GM18870 (cell line): ENCODE measurements at regions not wholly inside any gene's neighbourhood (a gene's known extent, or its start where the extent isn't known, plus 50 kb on each side); places are given as distances from the start of the nearest gene placed in this dataset.

Experiments
- ATAC-seq: cut with Tn5 transposase; IDR thresholded peaks from one replicate; pipeline ENCODE4 v1.9.1; 2021; ENCODE audit warnings: moderate library complexity; ENCODE audit not compliant: unreplicated experiment

GRCh38 chr1:55670331-55671082, 455.3 kb upstream of the USP24 start:
- ATAC-seq, result no peak

GRCh38 chr1:55669293-55669692, 454.1 kb upstream of the USP24 start:
- no peak for ATAC-seq

- no peak for ATAC-seq
Observed at GRCh38 chr1:55662875-55663274, 447.7 kb upstream of the USP24 start.

DNA sequence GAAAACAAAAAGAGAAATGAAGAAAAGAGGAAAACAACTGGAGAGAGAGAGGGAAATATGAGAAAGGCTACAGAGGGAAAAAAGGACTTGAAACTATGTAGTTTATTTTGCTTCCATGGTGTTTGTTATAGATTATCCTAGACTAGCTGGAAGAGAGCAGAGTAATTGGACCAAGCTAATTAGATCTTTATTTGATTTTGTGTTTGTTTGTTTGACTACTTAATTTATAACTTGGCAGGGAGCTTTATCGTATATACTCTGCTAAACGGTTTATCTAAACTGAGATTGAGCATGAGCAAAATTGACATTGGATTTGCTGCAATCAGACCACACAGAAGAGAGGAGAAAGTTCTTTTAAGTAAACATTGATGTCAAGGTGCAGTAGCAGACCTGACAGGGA, 443.8 kb upstream of the USP24 start:
- ATAC-seq, result no peak

DNA sequence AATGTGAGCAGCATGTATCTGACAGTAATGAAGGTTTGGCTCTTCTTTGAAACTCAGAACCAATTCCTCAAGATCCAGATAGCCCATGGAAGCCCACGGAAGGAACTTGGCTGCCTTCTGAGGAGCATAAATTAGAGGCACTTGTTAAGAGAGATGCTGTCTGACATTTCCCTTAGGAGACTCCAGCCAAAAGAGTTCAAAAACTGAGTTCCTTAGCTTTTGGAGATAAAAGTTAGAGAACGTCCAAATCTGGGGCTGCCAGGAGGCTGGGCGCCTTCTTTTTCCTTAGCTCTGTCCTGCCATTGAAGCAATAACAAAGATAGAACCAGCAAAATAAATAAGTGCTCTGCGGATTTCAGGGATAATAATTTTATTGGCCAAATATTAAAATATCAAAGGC, 439.6 kb upstream of the USP24 start:
- ATAC-seq, result no peak

DNA sequence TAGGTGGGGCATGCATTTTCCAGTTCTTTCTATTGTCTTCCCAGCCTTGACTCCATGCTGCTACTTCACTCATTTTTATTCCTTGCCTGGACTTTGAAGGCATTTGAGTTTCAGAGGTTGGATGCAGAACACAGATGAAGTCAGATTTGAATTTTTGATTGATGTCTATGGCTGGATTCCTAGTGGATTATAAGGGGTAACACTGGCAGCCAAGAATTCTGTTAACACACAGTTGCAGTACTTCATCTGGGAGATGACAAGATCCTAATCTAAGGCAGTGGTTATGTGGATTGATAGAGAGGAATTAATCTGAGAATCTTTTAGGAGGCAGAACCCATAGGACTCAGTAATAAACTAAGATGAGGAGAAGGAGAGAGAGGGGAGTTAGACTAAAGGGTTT, 439.0 kb upstream of the USP24 start:
- no peak for ATAC-seq

GRCh38 chr1:55650444-55650843, 435.3 kb upstream of the USP24 start:
- ATAC-seq, result no peak

DNA sequence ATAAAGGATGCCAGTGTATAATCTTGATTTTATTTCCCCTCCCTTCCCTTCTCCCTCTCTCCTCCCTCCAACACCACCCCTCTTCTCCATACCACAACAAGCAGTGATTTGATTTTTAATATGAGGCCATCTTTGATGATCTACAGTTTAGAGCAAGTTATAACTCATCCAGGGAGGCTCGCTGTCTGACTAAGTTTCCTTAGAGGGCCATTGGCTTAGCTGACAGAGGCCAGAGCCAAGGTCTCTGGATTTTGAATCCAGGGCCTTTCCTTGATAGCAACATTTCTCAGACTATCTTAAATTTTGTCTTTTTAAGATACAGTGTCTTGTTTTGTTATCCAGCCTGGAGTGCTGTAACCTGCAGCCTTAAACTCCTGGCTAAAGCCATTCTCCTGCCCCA, 431.0 kb upstream of the USP24 start:
- no peak for ATAC-seq

GRCh38 chr1:55645270-55645669, 430.1 kb upstream of the USP24 start:
- ATAC-seq, result no peak

DNA sequence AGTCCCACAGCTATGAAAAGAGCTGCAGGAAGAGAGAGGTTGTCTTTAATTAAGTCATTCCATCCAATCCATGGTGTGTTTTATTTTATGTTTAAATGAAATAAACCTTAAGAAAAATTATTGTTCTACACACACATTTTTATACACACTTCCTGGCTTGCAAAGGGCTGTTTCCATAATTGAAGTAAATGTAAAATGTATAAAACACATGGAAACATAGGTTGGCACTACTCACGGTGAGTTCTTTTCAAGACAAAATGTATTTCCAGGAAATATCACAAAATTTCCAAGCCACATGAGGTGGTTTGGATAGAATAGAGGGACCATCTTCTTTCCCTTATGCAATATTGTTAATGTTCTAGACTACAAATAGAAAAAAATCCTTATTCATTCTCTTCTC, 426.8 kb upstream of the USP24 start:
- ATAC-seq, result no peak

GRCh38 chr1:55640708-55641473, 425.7 kb upstream of the USP24 start:
- ATAC-seq, result no peak

DNA sequence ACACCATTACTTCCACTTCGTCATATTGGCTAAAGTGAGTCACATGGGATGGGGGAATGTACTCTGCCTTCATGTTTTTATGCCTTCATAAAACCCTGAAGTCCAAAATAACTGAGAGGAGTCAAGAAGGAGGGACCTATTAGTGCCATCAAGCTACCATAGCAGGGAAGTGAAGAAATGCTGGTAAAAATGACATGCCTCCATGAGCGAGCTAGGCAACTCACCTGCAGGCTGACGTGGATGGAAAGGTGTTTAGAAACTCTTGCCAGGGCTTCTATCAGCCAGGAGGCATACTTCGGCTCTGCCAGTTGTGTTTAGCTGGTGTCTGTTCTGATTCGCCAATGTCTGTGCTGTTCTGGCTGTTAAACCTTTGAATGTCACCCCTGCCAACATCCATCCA, 424.4 kb upstream of the USP24 start:
- no peak for ATAC-seq

DNA sequence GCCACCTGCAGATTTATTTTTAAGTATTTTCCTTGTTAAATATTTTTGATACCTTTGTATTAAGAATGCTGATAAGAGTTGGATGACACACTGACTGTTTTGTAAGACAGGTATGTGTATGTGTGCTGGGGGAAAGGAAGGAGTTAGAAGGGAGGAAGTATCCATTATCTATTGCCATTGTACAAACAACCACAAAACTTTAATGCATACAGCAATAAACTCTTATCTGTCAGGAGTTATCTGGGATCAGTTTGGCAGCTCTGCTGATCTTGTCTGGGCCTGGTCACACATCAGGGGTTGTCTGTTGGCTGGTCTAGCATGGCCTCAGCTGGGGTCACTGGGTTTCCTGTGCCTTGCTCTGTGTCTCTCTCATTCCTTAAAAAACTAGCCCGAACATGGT, 423.9 kb upstream of the USP24 start:
- no peak for ATAC-seq

DNA sequence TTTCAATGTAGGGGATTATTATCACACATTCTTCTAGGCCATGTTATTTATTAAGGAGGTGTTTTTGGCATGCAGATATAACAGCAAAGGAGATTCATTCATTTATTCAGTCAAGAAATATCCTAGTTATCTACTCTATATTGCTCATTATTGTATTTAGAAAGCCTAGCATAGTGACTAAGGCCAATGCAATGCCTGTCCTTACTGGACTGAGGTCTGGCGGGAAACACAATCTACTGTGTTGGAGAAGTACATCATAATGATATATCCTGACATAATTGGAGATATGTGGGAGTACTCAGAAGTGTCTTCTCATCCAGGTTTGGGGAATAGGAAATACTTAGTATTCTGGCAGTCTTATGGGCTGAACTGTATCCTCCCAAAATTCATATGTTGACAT, 421.5 kb upstream of the USP24 start:
- ATAC-seq, result no peak

DNA sequence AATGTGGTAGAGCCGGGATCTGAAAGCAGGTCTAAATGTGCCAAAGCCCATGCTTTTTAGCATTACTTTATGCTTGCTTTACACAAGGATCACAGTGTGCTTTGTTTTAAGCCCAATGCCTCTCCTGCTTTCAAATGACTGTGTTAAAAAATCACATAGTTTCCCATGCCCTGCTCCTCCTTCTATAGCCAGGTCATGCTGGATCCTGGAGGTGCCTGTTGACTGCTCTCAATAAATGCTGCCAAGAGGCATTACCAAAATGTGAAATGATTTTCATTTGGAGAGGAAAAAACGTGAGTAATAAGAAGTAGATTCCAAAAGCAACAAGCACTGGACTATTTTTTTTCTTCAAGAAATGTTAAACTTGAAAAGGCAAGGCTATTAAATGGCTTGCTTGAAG, 420.7 kb upstream of the USP24 start:
- ATAC-seq, result no peak

DNA sequence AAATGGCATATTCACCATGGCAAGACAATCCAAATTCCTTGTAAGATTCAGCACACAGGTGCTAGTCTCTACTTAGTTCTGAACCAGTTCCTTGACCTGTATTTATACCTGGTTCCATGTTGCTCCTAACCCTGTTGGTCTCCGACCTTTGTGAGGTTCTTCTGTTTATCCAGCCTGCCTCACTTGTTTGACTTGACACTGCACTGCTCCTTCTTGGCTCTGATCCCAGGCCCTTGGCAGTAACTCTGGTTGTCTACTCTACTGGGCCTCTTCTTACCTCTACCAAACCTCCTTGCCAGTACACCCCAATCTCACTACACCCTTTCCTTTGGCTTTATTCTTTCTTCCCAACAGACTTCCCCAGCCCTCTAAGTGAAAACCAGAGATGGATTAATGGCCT, 419.4 kb upstream of the USP24 start:
- no peak for ATAC-seq

- no peak for ATAC-seq
Observed at GRCh38 chr1:55632906-55633305, 417.7 kb upstream of the USP24 start.

- no peak for ATAC-seq
Observed at GRCh38 chr1:55632058-55632457, 416.9 kb upstream of the USP24 start.

DNA sequence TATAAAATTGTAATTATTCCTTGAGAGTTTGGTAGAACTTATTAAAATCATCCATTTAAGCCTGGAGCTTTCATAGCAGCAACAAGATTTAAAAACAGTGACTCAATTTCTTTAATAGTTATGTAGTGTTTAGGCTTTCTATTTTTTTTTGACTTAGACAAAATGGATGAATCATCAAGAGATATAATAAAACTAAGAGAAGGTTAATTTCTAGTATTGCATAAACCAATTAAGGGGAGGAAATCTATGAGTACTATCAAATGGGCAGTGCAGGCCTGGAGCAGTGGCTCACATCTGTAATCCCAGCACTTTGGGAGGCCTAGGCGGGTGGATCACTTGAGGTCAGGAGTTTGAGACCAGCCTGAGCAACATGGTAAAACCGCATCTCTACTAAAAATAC, 416.3 kb upstream of the USP24 start:
- no peak for ATAC-seq

GRCh38 chr1:55626326-55626725, 411.2 kb upstream of the USP24 start:
- no peak for ATAC-seq

DNA sequence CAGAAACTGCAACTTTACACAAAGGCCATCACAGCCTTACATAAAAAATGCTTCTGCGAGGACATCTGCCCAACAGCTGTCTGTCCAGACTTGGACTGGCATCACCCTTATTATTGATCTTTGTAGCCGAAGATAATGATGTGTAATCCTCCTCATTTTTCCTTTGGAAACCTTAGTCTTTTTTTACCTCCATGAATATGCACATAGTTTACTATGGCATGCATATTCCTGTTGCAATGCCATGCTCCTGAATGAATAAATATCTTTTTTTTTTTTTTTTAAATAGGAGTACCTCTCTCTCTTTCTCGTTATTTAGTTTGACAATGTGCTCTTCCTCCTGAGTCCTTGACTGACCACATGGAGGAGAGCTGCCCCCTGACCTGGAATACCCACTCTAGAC, 409.6 kb upstream of the USP24 start:
- ATAC-seq, result no peak

DNA sequence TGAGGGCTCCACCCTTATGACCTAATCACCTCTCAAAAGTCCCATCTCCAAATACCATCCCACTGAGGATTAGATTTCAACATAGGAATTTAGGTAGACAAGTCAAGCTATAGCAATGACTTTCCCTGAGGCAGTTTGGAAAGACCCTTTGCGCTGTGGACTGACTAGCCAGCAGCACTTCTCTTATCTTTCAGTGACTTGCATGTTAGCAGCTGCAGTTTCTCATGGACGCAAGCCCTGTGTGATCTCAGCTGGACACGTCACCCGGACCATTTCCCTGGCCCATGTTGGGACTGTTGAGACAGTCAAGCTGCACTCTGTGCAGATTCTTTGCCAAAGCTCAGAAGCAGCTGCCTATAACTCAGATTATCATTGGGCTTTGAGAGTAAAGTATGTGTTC, 408.1 kb upstream of the USP24 start:
- ATAC-seq, result no peak

- ATAC-seq, result no peak
Observed at GRCh38 chr1:55622074-55622473, 406.9 kb upstream of the USP24 start.
